Forelimb muscle (tissue), 1 donor: ENCODE measurements at regions not wholly inside any gene's neighbourhood (a gene's known extent, or its start where the extent isn't known, plus 50 kb on each side); places are given as distances from the start of the nearest gene placed in this dataset.
A peak's percentile ranks its signal among the peaks of the same experiment; 100 is the strongest.

Experiments used
- DNase-seq: peaks from one replicate; pipeline ENCODE4 v3.0.0-alpha.2; 2013; ENCODE audit warnings: low read depth

DNA sequence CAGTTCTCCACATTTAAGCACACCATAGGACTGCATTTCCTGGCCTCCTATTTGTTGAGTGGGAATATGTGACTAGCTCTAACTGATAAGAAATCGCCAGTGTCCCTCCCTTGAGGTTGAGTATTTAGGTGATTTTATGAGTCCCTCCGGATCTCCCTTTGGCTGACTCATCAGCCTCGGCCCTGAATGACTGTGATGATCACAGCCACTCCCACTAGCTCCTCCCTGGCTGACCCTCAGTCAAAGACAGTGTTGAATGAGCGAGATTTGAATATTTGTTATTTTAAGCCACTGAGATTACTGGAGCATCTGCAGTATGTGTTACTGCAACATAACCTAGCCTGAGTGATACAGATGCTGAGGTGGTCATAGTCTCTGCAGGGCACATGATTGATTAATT lies 515.3 kb downstream of the EPHB1 start:
- DNase-seq = no peak

DNA sequence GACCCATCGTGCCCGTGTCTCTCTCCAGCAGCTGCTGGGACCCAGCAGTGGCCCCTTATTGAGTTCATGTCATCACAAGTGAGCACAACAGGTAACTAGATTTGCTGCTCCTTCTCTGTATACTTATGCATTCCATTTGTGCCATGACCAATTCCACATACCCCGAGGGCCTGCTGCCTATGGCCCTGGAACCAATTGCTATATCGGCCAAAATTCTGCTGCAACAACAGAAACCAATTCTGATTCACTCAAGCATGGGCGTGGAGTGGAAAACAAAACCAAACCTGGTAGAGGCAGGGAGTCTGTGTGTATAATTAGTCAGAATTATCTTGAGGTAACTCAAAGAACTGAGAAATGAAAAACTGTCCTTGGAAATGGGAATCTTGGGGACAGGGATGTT lies 516.6 kb downstream of the EPHB1 start:
- no peak for DNase-seq

DNA sequence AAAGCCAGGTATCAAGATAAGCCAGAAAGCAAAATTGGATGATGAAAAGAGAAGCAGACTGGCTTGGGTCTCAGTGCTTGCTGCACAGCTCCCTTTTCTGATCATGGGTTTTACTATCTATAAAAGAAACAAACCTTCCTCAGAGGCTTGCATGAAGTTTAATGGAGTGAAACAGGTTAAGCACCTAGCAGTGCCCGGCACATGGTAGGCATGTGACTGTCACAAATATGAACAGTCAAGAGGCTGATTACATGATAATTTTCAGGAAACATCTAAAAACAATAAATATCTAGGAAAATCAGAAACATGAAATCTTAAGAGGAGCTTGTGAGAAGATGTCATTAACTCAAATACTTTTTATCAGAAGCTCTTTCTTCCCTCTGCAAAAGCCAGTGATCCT lies 519.2 kb downstream of the EPHB1 start:
- no peak for DNase-seq

DNA sequence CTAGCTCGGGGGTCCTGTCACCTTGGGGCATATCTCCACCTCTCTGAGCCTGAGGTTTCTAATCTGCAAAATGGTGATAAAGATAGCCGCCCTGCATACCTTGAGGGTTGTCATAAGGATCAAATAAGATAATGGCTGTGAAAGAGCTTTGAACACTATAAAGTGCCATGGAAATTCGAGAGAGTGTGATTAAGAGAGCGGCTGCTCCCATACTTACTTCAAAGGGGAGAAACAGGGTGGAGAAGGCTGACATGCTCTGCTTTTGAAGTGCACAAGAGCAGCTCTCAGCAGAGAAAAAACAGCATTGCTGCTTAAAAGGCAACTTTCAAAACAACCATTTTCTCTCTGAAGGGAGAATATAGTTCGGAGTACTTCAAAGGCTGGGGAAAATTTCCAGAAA lies 529.2 kb downstream of the EPHB1 start:
- DNase-seq = no peak

DNA sequence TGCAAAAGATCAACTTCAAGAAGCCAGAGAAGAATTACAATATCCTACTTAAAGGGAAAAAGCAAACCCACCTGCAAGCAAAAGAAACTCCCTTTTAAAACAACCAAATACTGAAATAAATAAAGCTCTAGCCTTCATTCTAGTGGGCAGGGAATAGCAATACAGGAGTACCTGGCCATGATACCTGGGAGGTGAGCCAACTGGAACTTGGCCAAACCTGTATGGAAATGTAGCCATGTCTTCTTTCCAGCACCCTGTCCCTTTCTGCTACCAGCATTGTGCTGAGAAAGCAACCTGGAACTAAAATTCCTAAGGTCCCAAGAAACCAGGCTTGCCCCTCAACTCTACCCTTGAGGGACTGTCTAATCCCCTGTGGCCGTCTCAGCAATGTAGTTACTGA lies 530.0 kb downstream of the EPHB1 start:
- DNase-seq = no peak

DNA sequence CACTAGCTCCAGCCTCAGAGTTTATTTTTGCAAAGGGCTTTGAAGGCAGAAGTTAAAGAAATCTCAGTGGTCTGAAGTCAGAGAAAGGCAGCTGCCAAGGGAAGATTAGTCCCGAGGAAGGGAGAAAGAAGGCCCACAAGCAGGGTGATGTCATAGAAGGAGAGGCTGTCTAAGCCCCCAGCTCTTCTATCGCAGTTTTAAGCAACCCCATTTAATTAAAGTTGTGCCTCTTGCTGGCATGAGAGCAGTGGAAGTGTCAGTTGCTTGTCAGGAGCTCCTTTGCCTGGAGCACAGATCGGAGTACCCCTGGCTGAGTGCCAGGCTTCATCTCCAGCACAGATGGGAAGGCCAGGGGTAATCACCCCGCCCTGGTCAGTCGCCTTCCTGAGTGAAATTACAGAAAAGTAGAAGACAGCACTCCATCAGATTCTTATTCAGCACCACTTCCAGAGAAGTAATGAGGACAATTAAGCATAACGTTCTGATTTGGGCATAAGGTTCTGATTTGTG lies 530.7 kb downstream of the EPHB1 start:
- DNase-seq = no peak

DNA sequence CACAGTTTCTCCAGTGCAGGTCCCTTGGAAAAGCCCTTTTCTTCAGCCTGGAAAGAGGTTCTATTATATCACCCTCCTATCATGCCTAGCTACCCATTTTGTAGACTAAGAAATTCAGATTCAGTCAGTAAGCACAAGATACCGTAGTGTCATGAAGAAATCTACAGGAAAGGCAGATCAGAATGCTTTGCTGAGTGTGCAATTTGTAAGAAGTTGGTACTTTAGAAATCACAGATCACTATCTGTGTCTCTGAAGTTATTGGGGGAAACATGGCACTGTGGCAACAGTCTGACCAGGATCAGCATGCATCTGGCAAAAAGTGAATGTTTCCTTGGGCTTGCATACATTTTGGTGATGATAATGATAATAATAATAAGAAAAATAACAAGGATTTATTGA lies 531.8 kb downstream of the EPHB1 start:
- no peak for DNase-seq

DNA sequence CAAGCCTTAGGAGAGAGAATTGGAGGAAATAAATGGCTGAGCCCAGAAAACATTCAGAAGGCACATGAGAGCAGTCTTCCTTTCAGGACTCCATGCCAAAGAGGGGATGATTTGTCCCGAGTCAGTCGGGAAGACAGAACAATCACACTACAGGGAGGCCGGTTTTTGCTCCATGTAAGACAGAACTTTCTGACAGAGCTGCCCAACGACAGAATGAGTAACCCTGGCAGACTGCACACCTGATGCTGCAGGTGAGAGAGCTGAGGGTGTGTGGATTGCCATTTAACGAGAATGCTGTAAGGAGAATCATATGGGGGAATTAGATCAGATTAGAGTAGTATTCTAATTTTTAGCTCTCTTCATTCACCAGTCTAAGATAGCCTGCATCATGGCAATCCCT lies 533.0 kb downstream of the EPHB1 start:
- no peak for DNase-seq

DNA sequence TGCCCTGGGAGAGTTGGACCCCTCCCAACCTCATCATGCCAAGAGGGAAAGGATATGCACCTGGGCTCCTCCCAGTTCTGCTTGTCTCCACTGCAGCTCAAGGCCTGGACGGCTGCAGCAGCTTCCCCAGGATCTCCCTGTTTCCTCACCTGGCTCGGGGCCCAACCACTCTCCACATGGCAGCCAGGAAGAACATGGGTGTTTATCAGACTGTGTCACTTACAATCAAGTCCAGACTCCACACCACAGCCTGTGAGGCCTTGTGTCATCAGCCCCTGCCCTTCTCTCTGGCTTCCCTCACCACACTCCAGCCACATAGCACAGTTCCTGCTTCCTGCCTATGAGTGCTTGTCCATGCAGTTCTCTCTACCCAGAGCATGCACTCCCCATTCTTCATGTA lies 534.4 kb downstream of the EPHB1 start:
- no peak for DNase-seq

DNA sequence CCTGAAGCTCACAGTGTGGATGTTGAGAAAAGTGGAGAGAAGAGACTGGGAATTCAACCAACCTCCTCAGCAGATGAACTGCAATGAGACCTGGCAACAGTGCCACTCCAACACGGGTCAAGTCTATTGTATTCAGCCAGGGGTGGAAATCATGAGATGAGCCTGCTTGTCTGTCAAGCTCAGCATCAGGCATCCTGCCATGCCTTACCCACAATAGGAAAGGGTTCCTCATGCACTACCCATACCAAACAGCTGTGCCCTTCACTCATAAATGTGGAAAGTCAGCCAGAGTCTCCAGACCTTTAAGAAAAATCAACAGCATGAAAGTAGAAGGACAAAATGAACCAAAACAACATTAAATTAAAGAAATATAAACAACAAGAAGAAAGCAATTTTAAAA lies 542.1 kb downstream of the EPHB1 start:
- peak; percentile 6 for DNase-seq

DNA sequence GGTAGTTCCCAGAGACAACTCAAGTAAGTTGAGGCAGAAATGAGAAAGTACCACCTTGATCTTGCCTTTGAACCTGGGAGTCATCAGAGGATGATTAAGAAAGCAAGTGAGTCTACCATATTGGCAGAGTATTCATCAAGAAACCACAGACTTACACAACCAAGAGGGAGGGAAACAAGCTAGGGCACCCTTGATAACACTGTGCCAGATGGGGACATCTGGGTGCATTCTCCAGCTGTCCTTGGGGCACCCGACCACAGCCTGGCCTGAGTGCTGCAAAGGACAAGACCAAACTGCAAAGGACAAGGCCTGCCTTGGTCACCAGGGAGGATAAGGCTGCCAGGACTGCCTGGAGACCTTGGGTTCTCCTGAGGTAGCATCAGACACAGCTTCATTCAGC lies 553.6 kb downstream of the EPHB1 start:
- DNase-seq = no peak

DNA sequence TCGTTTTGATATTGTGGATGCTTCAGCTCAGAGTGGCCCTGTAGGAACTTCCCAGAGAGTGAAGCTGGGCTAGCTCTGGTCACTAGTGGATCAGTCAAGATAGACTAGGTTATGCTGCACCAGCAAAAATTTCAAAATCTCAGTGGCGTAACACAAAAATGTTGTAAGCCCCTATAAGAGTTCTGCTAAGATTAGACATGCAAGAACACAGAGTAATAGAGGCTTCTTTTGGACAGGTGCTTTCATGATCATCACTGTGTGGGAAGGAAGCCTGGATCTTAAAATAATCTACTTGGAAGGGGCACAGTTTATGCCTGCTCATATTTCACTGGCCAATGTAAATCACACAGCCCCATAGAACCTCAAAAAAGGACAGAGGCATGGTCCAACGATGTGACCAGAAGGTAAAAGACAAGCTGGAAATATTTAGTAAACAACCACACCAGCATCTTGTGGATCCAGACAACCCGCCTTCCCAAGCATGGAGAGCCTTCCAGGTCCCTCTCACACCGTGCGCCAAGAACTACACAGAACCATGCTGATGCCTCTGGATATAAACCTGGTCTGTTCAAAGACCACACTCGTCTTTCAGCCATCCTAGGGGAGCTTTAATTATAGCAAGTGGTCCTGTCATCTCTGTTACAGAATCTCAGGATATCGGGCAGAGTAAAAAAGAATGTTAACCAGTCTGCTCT lies 554.3 kb downstream of the EPHB1 start:
- no peak for DNase-seq

DNA sequence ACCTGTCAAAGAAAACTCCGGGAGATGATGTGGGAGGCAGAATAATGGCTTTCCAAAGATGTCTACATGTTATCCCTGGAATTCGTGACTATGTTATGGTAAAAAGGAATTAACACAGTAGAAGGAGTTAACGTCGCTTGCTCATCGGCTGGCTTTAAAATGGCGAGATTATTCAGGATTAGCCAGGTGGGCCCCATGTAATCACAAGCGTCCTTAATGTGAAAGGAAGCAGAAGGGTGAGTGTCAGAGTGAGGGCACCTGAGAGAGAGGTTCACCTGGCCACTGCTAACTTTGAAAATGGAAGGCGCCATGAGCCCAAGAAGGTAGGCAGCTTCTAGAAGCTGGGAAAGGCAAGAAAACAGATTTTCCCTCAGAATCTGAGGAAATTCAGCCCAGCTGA lies 557.2 kb downstream of the EPHB1 start:
- no peak for DNase-seq

DNA sequence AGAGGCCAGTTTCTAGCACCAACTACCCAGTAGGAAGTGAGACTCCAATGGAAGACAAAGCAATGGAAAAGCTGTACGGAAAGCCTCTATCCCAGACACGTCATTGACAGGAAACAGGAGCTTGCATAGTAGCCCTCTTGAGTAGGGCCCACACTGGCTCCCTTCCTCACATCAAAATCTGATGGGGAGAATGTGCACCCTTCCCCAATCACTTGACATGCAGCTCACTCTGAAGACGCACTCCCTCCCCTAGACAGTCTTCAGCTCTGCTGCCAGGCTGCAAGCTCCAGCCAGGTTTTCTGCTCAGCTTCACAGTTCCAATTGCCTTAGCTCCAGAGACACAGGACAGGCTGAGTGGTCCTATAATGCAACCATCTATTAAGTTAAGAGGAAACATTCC lies 567.8 kb downstream of the EPHB1 start:
- no peak for DNase-seq

DNA sequence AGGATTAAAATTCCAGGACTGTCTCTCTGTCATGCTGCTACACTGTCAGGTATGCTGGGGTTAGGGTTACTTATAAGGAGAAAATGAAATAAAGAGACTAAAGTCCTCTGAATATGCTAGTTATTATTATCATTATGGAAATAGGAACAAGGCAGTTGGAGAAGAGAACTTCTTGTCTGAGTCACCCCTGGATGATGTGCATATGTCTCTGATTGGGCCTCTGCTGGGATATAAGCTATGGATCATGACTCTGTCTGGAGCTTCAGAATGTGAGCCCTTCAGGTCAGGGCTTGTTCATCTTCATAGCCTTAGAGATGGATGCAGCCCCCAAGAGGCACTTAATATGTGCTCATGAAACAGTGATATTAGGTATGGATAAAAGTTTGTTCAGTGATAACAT lies 569.6 kb downstream of the EPHB1 start:
- no peak for DNase-seq

DNA sequence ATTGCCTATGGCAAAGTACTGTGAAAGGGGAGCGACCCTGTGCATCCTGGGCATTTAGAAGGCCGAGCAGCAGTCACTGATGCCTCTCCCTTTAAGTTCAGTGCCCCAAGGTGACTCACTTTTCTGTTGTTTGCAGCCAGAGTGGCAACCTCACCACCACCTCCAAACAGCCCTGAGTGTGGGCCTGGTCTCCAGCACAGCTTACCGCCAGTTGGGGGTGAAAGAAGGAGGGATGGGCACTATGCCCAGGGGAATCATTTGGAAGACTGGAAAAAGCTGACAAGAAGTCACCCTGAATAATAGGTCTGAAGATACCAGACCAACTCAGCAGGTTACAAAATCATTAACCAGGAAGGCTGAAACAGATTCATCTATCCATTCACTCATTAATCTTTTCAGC lies 571.8 kb downstream of the EPHB1 start:
- DNase-seq = no peak

DNA sequence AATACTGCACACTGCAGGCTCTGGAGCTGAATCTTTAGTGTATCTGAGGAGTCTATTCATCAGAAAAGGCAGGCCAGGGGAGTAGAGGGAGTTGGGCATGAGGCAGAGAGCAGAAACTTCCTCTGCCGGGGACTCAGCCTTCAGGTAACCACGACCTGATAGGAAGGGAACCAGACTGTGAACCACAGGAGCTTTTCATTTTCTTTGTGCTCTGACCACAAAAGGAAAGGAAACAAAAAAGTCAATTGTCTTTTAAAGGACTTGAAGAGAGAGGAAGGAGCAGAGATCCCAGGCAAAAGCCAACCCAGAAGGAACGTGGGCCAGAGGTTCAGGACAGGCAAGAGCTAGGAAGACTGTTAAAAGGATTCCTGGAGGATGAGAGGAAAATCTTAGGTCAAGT lies 573.3 kb downstream of the EPHB1 start:
- no peak for DNase-seq

DNA sequence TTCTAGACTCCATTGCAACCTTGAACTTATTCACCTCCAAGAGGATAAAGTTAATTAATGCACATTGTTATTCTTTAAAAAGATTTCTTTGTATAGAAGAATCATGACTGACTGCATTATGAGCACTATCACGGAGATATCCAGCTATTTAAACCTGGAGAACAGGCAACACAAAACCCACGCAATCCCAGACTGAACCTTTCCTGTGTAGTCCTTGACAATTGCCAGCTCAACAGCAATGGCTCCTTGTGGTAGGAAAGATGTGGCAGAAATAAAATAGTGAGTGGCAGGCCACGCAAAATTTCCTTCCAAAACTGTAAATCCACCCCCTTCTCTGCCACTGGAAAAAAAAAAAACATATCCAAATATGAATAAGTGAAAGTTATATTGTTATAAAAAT lies 573.7 kb downstream of the EPHB1 start:
- no peak for DNase-seq

DNA sequence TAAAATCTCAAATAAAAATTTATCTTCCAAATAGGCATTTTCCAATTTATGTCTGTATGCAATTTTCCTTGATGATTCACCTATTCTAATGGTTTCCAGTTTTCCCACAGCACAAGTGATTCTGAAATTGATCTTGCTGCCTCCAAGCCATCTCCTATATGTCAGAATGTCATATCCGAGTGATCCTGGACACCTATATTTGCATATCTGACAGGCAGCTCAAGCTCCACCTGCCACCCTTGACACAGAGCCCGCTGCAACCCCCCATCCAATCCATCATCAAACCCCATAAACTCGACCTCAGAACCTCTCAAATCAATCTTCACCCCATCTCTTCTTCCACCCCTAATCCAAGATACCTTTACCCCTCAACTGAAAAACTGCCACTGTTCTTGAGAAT lies 579.5 kb downstream of the EPHB1 start:
- DNase-seq = no peak

DNA sequence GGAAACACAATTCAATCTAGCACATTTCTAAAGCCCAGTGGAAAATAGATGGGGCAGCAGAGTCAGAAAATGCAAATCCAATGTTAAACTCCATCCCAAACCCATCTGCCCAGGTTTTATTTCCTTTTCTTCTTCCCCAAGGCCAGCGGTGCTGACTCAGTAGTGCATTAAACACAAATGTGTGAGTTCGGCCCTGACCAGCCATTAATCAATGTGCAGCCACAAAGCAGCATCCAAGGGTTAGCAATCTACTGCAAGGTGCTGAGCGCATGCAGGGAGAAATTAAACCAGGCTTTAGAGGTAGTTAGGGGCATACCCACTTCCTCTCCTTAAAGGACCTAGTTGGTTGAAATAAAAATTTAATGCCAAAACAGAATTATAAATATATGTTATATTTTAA lies 583.3 kb upstream of the PPP2R3A start:
- no peak for DNase-seq

DNA sequence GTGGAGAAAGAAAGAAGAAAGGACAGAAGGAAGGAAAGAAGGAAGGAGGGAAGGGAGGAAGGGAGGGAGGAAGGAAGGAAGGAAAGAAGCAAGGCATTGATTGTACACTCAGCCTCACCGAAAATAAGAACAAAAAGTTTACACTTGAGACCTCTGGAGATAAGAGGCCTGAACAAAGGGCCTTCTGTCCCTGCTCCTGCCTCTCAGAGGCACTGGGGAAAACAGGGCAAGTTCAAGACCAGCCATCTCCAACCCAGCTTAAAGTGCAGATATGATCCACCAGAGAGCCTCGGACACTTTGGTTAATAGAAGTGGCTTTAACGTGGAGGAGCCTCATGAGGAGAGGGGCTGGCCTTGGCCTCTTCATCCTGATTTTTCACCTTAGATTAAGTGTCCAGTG lies 582.9 kb upstream of the PPP2R3A start:
- no peak for DNase-seq

DNA sequence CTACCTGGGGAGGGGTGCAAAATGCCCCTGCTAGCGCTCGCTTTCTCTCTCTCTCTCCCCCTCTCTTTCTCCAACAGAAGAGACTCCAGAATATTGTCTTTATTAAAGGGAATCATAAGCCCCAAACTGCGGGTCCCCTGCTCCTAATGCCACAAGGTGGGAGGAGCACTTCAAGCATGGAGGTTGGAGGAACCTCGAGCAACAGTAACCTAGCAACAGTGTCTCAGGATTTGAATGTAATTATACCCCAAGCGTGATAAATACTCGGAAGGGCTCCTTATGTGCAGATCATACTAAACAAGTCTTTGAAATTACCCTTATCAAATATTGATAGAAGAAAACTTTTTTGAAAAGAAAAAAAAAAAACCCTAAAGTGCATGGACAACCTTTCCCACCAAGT lies 582.2 kb upstream of the PPP2R3A start:
- no peak for DNase-seq

DNA sequence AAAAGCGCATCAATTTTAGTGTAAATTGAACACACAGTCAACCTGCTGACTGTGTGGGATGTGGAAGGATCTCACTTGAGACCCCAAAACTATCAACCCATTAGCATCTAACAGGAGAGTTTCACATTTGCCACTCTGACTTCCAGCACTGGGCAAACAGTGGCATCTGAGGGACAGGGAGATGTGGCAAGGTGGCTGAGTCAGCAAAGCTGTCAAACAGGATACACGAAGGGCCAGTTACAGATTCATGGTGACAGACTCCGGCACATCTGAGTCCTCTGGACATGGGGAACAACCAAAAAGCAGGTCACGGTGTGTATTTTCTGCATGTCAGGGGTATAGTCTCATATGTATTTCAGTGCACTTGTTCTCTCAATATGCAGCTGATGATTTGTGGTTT lies 573.4 kb upstream of the PPP2R3A start:
- DNase-seq = no peak

DNA sequence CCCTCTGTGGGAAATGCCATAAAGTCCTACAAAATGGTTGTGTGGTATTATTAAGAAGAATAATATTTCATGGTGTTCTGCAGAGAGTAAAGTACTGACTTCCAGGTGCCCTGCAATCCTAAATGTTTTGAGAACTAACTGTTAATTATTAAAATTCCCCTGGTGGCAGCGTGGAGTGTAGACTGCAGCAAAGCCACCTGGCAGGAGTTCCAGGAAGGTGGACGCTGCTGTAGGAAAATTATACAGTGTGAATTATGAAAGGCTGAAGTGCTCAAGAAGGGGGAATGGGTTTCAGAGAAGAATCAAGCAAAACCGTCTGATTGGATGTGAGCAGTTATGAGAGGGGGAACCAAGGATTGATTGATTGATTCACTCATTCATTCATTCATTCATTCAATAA lies 572.4 kb upstream of the PPP2R3A start:
- DNase-seq = no peak
